HG03565 (cell line): ENCODE measurements at regions not wholly inside any gene's neighbourhood (a gene's known extent, or its start where the extent isn't known, plus 50 kb on each side); places are given as distances from the start of the nearest gene placed in this dataset.
A peak's percentile ranks its signal among the peaks of the same experiment; 100 is the strongest.

ENCODE experiments used
- ATAC-seq: cut with Tn5 transposase; IDR thresholded peaks from one replicate; pipeline ENCODE4 v1.9.1; 2021; ENCODE audit warnings: mild to moderate bottlenecking, moderate library complexity; ENCODE audit not compliant: unreplicated experiment

DNA sequence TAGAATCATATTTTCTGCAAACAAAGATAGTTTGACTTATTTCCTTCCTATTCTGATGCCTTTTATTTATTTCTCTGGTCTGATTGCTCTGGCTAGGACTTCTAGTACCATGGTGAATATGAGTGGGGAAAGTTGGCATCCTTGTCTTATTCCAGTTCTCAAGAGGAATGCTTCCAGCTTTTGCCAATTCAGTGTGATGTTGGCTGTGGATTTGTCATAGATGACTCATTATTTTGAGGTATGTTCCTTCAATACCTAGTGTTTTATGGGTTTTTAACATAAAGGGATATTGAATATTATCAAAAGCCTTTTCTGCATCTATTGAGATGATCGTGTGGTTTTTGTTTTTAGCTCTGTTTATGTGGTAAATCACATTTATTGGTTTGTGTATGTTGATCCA, 139.4 kb upstream of the CNTN1 start:
- ATAC-seq: no peak

GRCh38 chr12:40557980-40558379, 134.3 kb upstream of the CNTN1 start:
- ATAC-seq: no peak

- peak; percentile 48 for ATAC-seq
Observed at GRCh38 chr12:40559865-40560264, 132.4 kb upstream of the CNTN1 start.

DNA sequence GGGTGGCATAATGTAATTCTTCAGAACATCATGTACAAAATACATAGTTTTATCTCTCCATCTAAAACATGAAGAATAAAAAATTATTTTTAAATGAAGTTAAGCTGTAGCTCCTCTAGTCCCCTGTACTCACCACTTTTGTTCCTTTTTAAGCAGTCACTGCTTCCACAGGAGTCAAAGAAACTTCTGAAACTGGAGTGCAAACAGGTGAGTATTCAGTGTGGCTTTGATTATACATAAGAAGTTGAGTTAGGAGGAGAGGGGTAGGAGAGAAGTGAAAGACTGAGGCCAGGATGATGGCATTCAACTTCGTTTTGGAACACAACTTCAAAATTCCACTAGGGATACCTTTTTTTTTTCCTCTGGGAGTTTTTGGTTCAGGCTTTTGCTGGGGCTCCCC, 131.4 kb upstream of the CNTN1 start:
- no peak for ATAC-seq

DNA sequence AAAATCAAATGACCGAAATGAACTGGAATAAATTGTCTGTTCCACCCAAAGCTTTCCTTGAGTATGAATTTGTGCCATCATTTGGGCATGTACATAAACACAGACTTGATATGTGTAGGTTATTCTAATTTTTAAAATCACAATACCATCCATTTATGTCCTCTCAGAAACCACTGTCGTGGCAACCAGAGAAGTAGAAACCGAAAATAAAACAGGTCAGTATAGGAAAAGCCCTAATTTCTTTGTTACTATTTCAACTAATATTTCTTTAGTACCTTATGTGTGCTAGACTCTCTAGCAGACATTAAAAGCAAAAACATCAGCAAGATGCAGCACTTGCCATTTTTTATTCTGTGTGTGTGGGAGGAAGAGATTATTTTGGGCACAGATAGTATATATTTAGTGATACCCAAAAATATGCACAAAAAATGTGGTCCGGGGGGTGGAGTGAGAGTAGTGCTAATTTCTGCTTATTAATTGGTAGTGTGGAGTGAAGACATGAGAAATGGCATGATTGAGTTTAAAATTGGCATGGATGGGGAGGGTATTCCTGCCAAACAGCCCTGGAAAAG, 130.8 kb upstream of the CNTN1 start:
- peak; percentile 42 for ATAC-seq

DNA sequence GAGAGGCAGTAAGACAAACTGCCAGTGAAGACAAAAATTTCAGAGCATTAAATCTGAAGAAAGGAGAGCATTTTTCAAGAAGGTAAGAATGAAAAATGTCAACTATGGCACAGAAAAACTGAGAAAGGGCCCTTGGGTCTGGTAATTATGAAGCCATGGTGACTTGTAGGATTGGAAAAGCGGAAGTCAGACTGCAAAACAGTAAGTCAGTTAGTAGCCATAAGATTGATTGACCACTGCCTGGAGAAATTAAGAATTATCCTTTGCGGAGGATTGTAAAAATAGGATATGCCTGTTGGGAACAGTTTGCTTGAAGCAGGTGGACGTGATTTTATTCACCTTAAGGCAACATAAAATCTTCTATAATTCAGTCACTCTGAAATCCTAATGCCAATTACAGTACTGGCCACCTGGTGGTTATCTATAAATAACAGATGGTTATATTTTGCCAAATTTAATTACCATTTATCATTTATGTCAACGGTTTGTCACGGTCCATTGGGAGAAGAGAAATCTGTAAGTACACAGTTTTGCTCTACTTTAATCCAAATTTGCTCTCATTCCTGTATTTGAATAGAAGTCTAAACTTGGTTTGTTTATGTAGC, 127.1 kb upstream of the CNTN1 start:
- no peak for ATAC-seq

GRCh38 chr12:40566271-40566670, 126.0 kb upstream of the CNTN1 start:
- ATAC-seq: no peak

DNA sequence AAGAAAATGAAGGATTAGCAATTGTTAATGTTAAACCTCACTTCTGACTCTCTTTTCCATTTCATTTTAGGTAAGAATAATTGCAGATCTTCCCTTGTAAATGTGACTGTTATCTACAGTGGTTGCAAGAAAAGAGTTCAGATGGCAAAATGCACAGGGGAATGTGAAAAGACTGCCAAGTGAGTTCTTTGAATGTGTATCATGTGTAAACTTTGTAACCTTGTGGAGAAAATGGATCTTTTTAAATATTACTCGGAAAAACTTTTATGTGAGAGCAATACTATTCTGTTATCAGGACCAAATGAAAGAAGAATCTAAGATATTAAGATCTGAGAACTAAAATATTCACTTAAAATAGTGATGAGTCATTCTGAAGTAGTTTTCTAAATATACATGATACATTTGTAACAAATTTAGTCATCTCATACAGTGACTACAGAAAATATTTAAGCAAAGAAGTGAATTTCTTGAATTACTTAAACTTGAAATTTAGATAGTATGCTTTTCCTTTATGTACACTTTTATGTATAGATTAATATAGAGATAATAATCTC, 122.5 kb upstream of the CNTN1 start:
- ATAC-seq: peak; percentile 42

- ATAC-seq: no peak
Observed at GRCh38 chr12:40573024-40573423, 119.2 kb upstream of the CNTN1 start.

GRCh38 chr12:40575987-40576386, 116.3 kb upstream of the CNTN1 start:
- ATAC-seq: no peak

DNA sequence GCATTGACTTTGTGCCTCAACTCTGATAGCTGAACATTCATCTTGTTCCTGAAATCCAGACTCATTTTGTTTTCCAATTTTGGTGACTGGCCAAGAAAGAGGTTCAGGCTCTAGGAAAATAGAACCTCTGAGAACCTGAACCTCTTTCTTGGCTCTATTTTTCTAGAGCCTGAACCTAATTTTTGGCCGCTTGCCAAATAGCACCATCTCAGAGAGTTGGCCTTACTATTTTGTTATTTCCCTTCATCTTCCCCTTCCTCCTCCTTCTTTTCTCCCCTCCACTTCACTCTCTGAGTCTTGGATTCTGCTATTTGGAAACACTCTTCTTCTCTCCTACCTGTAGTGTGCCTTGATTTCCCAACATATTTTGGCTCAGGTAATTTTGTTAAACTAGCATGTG, 114.4 kb upstream of the CNTN1 start:
- ATAC-seq: no peak

GRCh38 chr12:40579687-40580086, 112.6 kb upstream of the CNTN1 start:
- no peak for ATAC-seq

DNA sequence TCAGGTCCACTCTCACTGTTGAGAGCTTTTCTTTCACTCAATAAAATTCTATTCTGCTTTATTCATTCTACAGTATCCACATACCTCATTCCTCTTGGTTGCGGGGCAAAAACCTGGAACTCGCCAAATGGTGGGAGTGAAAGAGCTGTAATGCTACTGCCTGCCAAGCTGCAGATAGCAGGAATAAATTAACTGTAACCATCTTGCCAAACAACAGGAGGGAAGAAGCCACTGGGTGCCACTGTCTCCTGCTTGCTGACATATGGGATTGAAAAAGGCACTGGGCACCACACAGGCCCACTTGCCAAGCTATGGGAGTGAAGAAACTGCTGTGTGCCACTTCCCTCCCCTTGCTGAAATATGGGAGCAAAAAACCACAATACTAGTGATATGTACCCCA, 111.9 kb upstream of the CNTN1 start:
- no peak for ATAC-seq

GRCh38 chr12:40581889-40582288, 110.3 kb upstream of the CNTN1 start:
- ATAC-seq: no peak

- ATAC-seq: no peak
Observed at GRCh38 chr12:40583743-40584142, 108.5 kb upstream of the CNTN1 start.

GRCh38 chr12:40584763-40585162, 107.5 kb upstream of the CNTN1 start:
- ATAC-seq: no peak

- ATAC-seq: no peak
Observed at GRCh38 chr12:40586823-40587222, 105.4 kb upstream of the CNTN1 start.

DNA sequence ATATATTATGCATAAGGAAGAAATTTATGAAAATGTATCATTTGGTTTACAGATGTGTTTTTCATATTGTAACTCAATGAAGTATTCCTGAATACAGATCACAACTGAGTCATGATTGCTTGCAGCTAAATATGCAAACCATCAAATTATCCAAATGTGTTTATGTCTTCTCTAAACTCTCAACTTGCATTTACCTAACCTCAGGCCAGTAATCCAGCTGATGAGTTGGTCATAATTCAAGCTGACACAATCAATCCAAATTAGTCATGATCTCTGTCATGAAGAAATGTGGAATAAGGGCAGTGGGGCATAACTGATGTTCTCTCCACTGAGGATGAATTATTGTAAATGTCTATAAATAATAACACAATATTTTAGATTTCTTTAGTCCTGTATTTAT, 104.8 kb upstream of the CNTN1 start:
- ATAC-seq: no peak

GRCh38 chr12:40587970-40588369, 104.3 kb upstream of the CNTN1 start:
- ATAC-seq: no peak

- ATAC-seq: peak; percentile 48
Observed at GRCh38 chr12:40597133-40597532, 95.1 kb upstream of the CNTN1 start.

- no peak for ATAC-seq
Observed at GRCh38 chr12:40598073-40598472, 94.2 kb upstream of the CNTN1 start.

DNA sequence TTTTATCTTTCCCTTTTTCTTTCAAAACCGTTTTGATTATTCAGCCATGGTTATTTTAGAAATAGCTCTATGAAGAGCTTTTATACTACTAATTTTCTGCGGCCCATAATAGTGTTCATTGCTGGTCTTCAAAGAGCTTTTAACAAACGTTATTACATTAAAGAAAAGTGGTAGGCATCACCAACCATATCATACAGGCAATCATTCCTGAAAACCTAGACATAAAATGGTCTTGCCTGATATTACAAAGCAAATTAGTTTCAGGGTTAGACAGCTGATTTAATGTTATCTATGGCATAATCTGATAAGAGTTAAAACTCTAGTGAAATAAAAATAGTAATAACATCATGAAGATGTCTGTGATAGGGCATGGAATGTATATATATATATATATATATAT, 89.7 kb upstream of the CNTN1 start:
- no peak for ATAC-seq

DNA sequence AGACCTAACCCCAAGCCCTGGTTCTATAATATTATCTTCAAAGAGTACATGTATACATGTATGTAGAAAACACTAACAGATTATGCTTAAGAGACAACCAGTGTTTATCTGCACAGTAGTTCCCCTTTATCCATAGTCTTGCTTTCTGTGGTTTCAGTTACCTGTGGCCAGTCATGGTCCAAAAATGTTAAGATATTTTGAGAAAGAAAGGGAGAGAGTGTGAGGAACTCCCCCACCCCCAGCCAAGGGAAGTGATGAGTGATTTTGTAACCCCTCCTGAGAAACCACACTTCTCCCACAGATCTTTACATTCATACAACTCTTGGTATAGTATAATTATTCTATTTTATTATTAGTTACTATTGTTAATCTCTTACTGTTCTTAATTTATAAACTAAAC, 77.3 kb upstream of the CNTN1 start:
- ATAC-seq: peak; percentile 73
